ENCODE measurements at regions not wholly inside any gene's neighbourhood (a gene's known extent, or its start where the extent isn't known, plus 50 kb on each side); places are given as distances from the start of the nearest gene placed in this dataset.

DNA sequence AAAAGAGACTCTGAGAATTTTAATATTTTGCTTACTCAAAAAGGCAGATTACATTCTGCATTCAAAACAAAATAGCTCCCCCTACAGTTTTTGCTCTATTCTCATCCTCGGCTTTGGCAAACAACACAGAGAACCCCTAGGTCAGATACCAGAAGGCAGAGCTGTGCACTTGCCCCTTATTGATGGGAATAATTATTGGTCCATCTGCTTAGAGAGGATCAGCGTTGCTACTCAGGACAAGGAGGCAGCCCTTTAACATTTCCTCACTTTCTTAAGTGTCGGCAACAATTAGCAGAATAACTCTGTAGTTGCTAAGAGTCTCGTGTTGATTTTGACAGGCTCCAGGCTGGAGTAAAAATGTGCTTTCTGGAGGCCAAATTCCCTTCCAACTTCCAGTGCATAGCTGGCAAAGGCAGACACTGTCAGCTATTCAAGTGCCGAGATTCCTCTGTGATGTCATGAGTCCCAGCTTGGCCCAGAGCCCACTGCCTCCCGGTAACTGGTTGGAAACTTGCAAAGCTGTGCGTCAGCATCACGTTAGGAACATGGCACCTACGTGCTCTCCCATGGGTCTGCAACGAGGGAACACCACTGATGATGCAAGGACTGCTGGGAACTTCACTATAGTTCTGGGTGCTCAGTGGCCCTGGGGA lies 482.7 kb upstream of the ADAMTS9 start:
- Histone ChIP-seq H3K27me3 (replicated peaks; ENCODE audit: insufficient read depth) (no peaks in the 10 kb centered on the region), H3K9me3 (no peaks in the 10 kb centered on the region), H3K27ac (no peak overlapping the region), H3K4me1 (replicated peaks) (no peaks in the 10 kb centered on the region), H3K36me3 (no peaks in the 10 kb centered on the region), H3K4me3 (no peak overlapping the region)
- intact Hi-C loops (cut with DNase I), result loop anchor here (10.0 kb wide), 2 partner anchors 486 to 636 kb away; partner anchors contain the start of gene ADAMTS9
- DNase-seq (ENCODE audit: low spot score), result peak; percentile 24
- WGBS, result 28% methylated on average over 10 of the region's 10 CpGs
- TF ChIP-seq POLR2A (IDR thresholded peaks at IDR 0.05), result no peak
- TF ChIP-seq POLR2AphosphoS5 (IDR thresholded peaks at IDR 0.05), result peak; percentile 29
- TF ChIP-seq, protein P1, sequence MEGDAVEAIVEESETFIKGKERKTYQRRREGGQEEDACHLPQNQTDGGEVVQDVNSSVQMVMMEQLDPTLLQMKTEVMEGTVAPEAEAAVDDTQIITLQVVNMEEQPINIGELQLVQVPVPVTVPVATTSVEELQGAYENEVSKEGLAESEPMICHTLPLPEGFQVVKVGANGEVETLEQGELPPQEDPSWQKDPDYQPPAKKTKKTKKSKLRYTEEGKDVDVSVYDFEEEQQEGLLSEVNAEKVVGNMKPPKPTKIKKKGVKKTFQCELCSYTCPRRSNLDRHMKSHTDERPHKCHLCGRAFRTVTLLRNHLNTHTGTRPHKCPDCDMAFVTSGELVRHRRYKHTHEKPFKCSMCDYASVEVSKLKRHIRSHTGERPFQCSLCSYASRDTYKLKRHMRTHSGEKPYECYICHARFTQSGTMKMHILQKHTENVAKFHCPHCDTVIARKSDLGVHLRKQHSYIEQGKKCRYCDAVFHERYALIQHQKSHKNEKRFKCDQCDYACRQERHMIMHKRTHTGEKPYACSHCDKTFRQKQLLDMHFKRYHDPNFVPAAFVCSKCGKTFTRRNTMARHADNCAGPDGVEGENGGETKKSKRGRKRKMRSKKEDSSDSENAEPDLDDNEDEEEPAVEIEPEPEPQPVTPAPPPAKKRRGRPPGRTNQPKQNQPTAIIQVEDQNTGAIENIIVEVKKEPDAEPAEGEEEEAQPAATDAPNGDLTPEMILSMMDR (IDR thresholded peaks at IDR 0.05), result peak in 3 of 4 experiments; percentile 11 to 29 (median 27)

DNA sequence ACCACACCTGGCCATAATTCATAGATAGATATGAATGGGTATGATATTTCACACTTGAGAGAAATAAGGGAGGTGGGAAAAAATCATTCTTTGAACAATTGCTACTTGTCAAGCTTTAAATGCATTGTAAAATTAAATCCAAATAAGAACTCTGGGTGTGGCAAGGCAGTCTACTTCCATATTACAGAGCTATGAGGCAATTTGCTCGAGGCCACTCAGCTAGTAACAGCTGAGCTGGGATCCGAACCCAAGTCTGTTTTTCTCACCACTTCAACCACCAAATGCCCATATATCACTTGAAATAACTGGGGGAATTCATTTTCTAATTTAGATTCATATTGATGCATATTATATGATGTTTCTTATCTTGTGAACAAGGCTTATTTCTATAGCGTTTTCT lies 482.2 kb upstream of the ADAMTS9 start:
- no peak for DNase-seq (ENCODE audit: low spot score)
- no peak overlapping the region for H3K4me3 ChIP-seq
- H3K4me1 ChIP-seq (replicated peaks), result no peaks in the 10 kb centered on the region
- intact Hi-C loops (cut with DNase I), result loop anchor here (10.0 kb wide), 2 partner anchors 485 to 635 kb away; partner anchors contain the start of gene ADAMTS9
- 51% methylated on average over 3 of the region's 3 CpGs for WGBS
- H3K9me3 ChIP-seq, result no peaks in the 10 kb centered on the region
- no peaks in the 10 kb centered on the region for H3K36me3 ChIP-seq
- no peak overlapping the region for H3K27ac ChIP-seq
- H3K27me3 ChIP-seq (replicated peaks; ENCODE audit: insufficient read depth), result no peaks in the 10 kb centered on the region
- no peak for TF ChIP-seq POLR2A (IDR thresholded peaks at IDR 0.05)
- TF ChIP-seq POLR2AphosphoS5 (IDR thresholded peaks at IDR 0.05), result no peak
- TF ChIP-seq, protein P1 (IDR thresholded peaks at IDR 0.05), result no peak

GRCh38 chr3:65168547-65168946 lies 480.7 kb upstream of the ADAMTS9 start:
- Histone ChIP-seq H3K36me3 (no peaks in the 10 kb centered on the region), H3K4me1 (replicated peaks) (no peaks in the 10 kb centered on the region), H3K27ac (no peak overlapping the region), H3K9me3 (no peaks in the 10 kb centered on the region), H3K27me3 (replicated peaks; ENCODE audit: insufficient read depth) (no peaks in the 10 kb centered on the region), H3K4me3 (no peak overlapping the region)
- intact Hi-C loops (cut with DNase I), result no loop called here
- no peak for TF ChIP-seq POLR2A (IDR thresholded peaks at IDR 0.05)
- TF ChIP-seq POLR2AphosphoS5 (IDR thresholded peaks at IDR 0.05), result no peak
- TF ChIP-seq, protein P1 (IDR thresholded peaks at IDR 0.05), result no peak
- 86% methylated on average over 4 of the region's 4 CpGs for WGBS
- DNase-seq (ENCODE audit: low spot score), result no peak

- Histone ChIP-seq H3K36me3 (no peaks in the 10 kb centered on the region), H3K9me3 (no peaks in the 10 kb centered on the region), H3K4me3 (no peak overlapping the region), H3K4me1 (replicated peaks) (no peaks in the 10 kb centered on the region), H3K27ac (no peak overlapping the region), H3K27me3 (replicated peaks; ENCODE audit: insufficient read depth) (no peaks in the 10 kb centered on the region)
- intact Hi-C loops (cut with DNase I), result no loop called here
- no peak for DNase-seq (ENCODE audit: low spot score)
- no peak for TF ChIP-seq POLR2AphosphoS5 (IDR thresholded peaks at IDR 0.05)
- TF ChIP-seq, protein P1 (IDR thresholded peaks at IDR 0.05), result no peak
- no peak for TF ChIP-seq POLR2A (IDR thresholded peaks at IDR 0.05)
Measured at GRCh38 chr3:65166531-65166930, 478.7 kb upstream of the ADAMTS9 start.

DNA sequence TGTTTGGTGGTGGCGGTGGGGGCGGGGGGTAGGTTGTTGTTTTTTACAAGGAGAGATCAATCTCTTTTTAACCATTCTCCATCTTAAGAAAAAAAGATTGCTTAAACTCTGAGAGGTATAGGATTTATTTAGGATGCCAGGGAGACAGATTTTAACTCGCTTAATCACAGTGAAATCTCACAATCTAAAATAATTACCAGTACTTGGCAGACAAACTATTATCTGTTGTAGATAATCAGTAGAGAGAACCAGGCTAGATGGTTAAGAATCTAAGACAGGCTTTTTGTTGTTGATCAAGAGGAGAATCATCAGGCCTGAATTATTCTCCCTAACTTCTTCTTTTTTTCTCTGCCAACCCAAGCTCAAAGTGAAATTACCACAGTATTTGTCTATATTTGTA lies 470.2 kb upstream of the ADAMTS9 start:
- H3K27me3 ChIP-seq (replicated peaks; ENCODE audit: insufficient read depth), result no peaks in the 10 kb centered on the region
- H3K27ac ChIP-seq, result no peak overlapping the region
- H3K4me3 ChIP-seq, result no peak overlapping the region
- no peak for DNase-seq (ENCODE audit: low spot score)
- H3K36me3 ChIP-seq, result no peaks in the 10 kb centered on the region
- TF ChIP-seq POLR2A (IDR thresholded peaks at IDR 0.05), result no peak
- TF ChIP-seq, protein P1 (IDR thresholded peaks at IDR 0.05), result no peak
- TF ChIP-seq POLR2AphosphoS5 (IDR thresholded peaks at IDR 0.05), result no peak
- whole genome bisulfite sequencing, result 49% methylated on average over 3 of the region's 3 CpGs
- H3K9me3 ChIP-seq, result no peaks in the 10 kb centered on the region
- intact Hi-C loops (cut with DNase I), result no loop called here
- H3K4me1 ChIP-seq (replicated peaks), result no peaks in the 10 kb centered on the region
